Nephron (organoid): ENCODE measurements at regions not wholly inside any gene's neighbourhood (a gene's known extent, or its start where the extent isn't known, plus 50 kb on each side); places are given as distances from the start of the nearest gene placed in this dataset.
"Not testable (repeated sequence)": the region's sequence is repeated elsewhere in the genome, so short reads cannot be mapped to it uniquely, and the experiment has no call there.

Experiments
- H3K27ac Mint-ChIP-seq, 3 experiments: 2 replicates each; pipeline ENCODE4 v1.8.0; 2020; ENCODE audit warnings: mixed read lengths in 3 of 3, mild to moderate bottlenecking in 2 of 3, moderate library complexity in 1 of 3
- H3K27me3 Mint-ChIP-seq: 2 replicates; pipeline ENCODE4 v1.8.0; 2021; ENCODE audit warnings: low read depth, mild to moderate bottlenecking, moderate library complexity, mixed read lengths
- H3K36me3 Mint-ChIP-seq: 2 replicates; pipeline ENCODE4 v1.8.0; 2020; ENCODE audit warnings: low read depth, mixed read lengths
- H3K4me1 Mint-ChIP-seq: 2 replicates; pipeline ENCODE4 v1.8.0; 2020; ENCODE audit warnings: mixed read lengths
- H3K4me3 Mint-ChIP-seq, 3 experiments: 2 replicates each; pipeline ENCODE4 v1.8.0; 2020; ENCODE audit warnings: mild to moderate bottlenecking in 3 of 3, mixed read lengths in 3 of 3, moderate library complexity in 2 of 3
- H3K9me3 Mint-ChIP-seq: 2 replicates; pipeline ENCODE4 v1.8.0; 2020; ENCODE audit warnings: mixed read lengths
- TF ChIP-seq, protein P1 (sequence below), 3 experiments: fragments of 200-600 bp; sonication (generic); IDR thresholded peaks; one replicate each; pipeline ENCODE4 v1.5.0; 2021; ENCODE audit warnings: antibody characterized with exemption in 3 of 3; ENCODE audit not compliant: unreplicated experiment in 3 of 3

DNA sequence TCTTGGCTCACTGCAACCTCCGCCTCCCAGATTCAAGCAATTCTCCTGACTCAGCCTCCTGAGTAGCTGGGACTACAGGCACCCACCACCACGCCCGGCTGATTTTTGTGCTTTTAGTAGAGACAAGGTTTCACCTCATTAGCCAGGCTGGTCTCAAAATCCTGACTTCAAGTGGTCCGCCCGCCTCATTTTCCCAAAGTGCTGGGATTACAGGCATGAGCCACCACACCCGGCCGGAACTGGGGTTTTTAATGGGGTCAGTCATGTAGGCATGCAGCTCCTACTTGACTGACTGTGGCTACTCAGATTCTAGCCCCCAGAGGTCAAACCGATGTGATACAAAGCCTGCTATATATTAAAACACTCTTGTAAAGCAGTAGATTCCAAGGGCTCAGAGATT is 631.7 kb downstream of the MAT2B start:
- TF ChIP-seq, protein P1, sequence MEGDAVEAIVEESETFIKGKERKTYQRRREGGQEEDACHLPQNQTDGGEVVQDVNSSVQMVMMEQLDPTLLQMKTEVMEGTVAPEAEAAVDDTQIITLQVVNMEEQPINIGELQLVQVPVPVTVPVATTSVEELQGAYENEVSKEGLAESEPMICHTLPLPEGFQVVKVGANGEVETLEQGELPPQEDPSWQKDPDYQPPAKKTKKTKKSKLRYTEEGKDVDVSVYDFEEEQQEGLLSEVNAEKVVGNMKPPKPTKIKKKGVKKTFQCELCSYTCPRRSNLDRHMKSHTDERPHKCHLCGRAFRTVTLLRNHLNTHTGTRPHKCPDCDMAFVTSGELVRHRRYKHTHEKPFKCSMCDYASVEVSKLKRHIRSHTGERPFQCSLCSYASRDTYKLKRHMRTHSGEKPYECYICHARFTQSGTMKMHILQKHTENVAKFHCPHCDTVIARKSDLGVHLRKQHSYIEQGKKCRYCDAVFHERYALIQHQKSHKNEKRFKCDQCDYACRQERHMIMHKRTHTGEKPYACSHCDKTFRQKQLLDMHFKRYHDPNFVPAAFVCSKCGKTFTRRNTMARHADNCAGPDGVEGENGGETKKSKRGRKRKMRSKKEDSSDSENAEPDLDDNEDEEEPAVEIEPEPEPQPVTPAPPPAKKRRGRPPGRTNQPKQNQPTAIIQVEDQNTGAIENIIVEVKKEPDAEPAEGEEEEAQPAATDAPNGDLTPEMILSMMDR (IDR thresholded peaks at IDR 0.05; ENCODE audit: unreplicated experiment in 3 of 3): no peak
- no peaks in the 10 kb centered on the region for H3K27me3 Mint-ChIP-seq
- H3K4me1 Mint-ChIP-seq: no peaks in the 10 kb centered on the region
- H3K4me3 Mint-ChIP-seq: no peak overlapping the region
- H3K9me3 Mint-ChIP-seq: peaks cover 6% of the 10 kb centered on the region
- H3K27ac Mint-ChIP-seq: no peak overlapping the region
- H3K36me3 Mint-ChIP-seq: no peaks in the 10 kb centered on the region

DNA sequence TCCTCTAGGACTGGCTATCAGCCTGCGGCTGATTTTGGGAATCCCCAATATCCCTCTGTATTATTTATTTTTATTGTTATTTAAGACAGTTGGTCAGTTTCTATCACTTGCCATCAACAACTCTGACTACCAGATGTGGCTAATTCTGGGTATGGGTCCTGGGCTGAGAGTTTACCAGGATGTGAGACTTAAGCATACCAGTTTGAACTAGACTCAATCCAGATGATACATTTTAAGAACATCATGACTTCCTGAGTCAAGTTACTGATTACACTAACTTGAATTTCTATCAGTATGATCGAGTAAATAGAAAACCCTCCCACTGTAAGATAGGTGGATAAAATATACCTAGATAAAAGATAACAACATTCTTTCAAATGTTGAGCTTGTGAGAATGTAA is 634.0 kb downstream of the MAT2B start:
- TF ChIP-seq, protein P1 (IDR thresholded peaks at IDR 0.05; ENCODE audit: unreplicated experiment in 3 of 3): no peak
- Mint-ChIP-seq H3K27me3 (no peaks in the 10 kb centered on the region), H3K36me3 (no peaks in the 10 kb centered on the region), H3K4me1 (no peaks in the 10 kb centered on the region), H3K27ac (no peak overlapping the region), H3K9me3 (peaks cover under 1% of the 10 kb centered on the region), H3K4me3 (no peak overlapping the region)

- H3K4me1 Mint-ChIP-seq: no peaks in the 10 kb centered on the region
- H3K27me3 Mint-ChIP-seq: no peaks in the 10 kb centered on the region
- H3K9me3 Mint-ChIP-seq: no peaks in the 10 kb centered on the region
- no peak overlapping the region for H3K27ac Mint-ChIP-seq
- TF ChIP-seq, protein P1 (IDR thresholded peaks at IDR 0.05; ENCODE audit: unreplicated experiment in 3 of 3): no peak
- H3K4me3 Mint-ChIP-seq: no peak overlapping the region
- H3K36me3 Mint-ChIP-seq: no peaks in the 10 kb centered on the region
Observed at GRCh38 chr5:164145458-164145857, 640.0 kb downstream of the MAT2B start.

- Mint-ChIP-seq H3K27me3 (no peaks in the 10 kb centered on the region), H3K27ac (no peak overlapping the region), H3K9me3 (no peaks in the 10 kb centered on the region), H3K4me1 (no peaks in the 10 kb centered on the region), H3K4me3 (no peak overlapping the region), H3K36me3 (no peaks in the 10 kb centered on the region)
- TF ChIP-seq, protein P1 (IDR thresholded peaks at IDR 0.05; ENCODE audit: unreplicated experiment in 3 of 3): no peak
Observed at GRCh38 chr5:164146223-164146622, 640.8 kb downstream of the MAT2B start.

GRCh38 chr5:164148292-164148691 is 642.9 kb downstream of the MAT2B start:
- H3K36me3 Mint-ChIP-seq: no peaks in the 10 kb centered on the region
- TF ChIP-seq, protein P1 (IDR thresholded peaks at IDR 0.05; ENCODE audit: unreplicated experiment in 3 of 3): no peak
- no peaks in the 10 kb centered on the region for H3K4me1 Mint-ChIP-seq
- H3K27ac Mint-ChIP-seq: no peak overlapping the region
- H3K9me3 Mint-ChIP-seq: peaks cover 2% of the 10 kb centered on the region
- no peaks in the 10 kb centered on the region for H3K27me3 Mint-ChIP-seq
- H3K4me3 Mint-ChIP-seq: no peak overlapping the region

GRCh38 chr5:164152539-164152938 is 647.1 kb downstream of the MAT2B start:
- H3K4me1 Mint-ChIP-seq, H3K4me3 Mint-ChIP-seq, H3K36me3 Mint-ChIP-seq, H3K9me3 Mint-ChIP-seq, H3K27ac Mint-ChIP-seq, H3K27me3 Mint-ChIP-seq: not testable (repeated sequence)
